Prostate gland (tissue), 2 donors: ENCODE measurements at regions not wholly inside any gene's neighbourhood (a gene's known extent, or its start where the extent isn't known, plus 50 kb on each side); places are given as distances from the start of the nearest gene placed in this dataset.

Experiments
- POLR2A ChIP-seq: fragments of 450-650 bp; IDR thresholded peaks from one replicate; pipeline ENCODE4 v1.6.1; 2016; ENCODE audit warnings: antibody characterized with exemption, mild to moderate bottlenecking
- TF ChIP-seq, protein P1 (sequence below), 4 experiments: fragments of 200-600 bp in 2 of 4; fragments of 450-650 bp in 2 of 4; sonication (generic) in 2 of 4; IDR thresholded peaks; 1 replicate in 3 of 4; 2 replicates in 1 of 4; pipeline ENCODE4 v1.5.1; 2016 to 2019; ENCODE audit warnings: antibody characterized with exemption in 4 of 4, mild to moderate bottlenecking in 2 of 4, moderate library complexity in 2 of 4

GRCh38 chr17:34131386-34131785 lies 123.7 kb upstream of the CCL2 start:
- TF ChIP-seq, protein P1, sequence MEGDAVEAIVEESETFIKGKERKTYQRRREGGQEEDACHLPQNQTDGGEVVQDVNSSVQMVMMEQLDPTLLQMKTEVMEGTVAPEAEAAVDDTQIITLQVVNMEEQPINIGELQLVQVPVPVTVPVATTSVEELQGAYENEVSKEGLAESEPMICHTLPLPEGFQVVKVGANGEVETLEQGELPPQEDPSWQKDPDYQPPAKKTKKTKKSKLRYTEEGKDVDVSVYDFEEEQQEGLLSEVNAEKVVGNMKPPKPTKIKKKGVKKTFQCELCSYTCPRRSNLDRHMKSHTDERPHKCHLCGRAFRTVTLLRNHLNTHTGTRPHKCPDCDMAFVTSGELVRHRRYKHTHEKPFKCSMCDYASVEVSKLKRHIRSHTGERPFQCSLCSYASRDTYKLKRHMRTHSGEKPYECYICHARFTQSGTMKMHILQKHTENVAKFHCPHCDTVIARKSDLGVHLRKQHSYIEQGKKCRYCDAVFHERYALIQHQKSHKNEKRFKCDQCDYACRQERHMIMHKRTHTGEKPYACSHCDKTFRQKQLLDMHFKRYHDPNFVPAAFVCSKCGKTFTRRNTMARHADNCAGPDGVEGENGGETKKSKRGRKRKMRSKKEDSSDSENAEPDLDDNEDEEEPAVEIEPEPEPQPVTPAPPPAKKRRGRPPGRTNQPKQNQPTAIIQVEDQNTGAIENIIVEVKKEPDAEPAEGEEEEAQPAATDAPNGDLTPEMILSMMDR (IDR thresholded peaks at IDR 0.05), result no peak
- no peak for TF ChIP-seq POLR2A
